T-cell (primary cell): ENCODE measurements at regions not wholly inside any gene's neighbourhood (a gene's known extent, or its start where the extent isn't known, plus 50 kb on each side); places are given as distances from the start of the nearest gene placed in this dataset.
"Not testable (repeated sequence)": the region's sequence is repeated elsewhere in the genome, so short reads cannot be mapped to it uniquely, and the experiment has no call there.

Experiments
- ATAC-seq, 4 experiments: fragments of 200-7000 bp in 3 of 4; fragments of 150-1000 bp in 1 of 4; cut with Tn5 transposase; replicated peaks in 1 of 4; 1 replicate in 3 of 4; 2 replicates in 1 of 4; pipeline ENCODE4 v1.10.0; 2021; ENCODE audit warnings: moderate library complexity in 3 of 4, mild to moderate bottlenecking in 2 of 4, moderate number of reproducible peaks in 1 of 4
- CTCF ChIA-PET, 2 donors: fragments of 300-600 bp; sonication (Branson Sonifier 250); formaldehyde crosslinking; loops; one replicate each; lab custom pipeline; 2022; ENCODE audit warnings: antibody characterized with exemption in 2 of 2; lab: Charles Lee
- POLR2A ChIA-PET, 2 donors: fragments of 300-600 bp; sonication (Branson Sonifier 250); formaldehyde crosslinking; loops; one replicate each; lab custom pipeline; 2022; ENCODE audit warnings: antibody characterized with exemption in 2 of 2; lab: Charles Lee
- DNase-seq, 35 experiments: peaks; one replicate each; pipeline versions ENCODE4 v3.0.0 to v3.0.0-alpha.2; 2013 to 2023
- H3K27ac ChIP-seq: one replicate; pipeline ENCODE4 v1.5.1; 2013; ENCODE audit warnings: low read length
- H3K27me3 ChIP-seq, 2 experiments: replicated peaks in 1 of 2; 1 replicate in 1 of 2; 2 replicates in 1 of 2; pipeline versions ENCODE4 v1.6.1 to v1.7.0; 2013; ENCODE audit warnings: low read length in 1 of 2, mixed read lengths in 1 of 2; ENCODE audit not compliant: control insufficient read depth in 2 of 2, insufficient read depth in 2 of 2; ENCODE audit errors: extremely low read depth in 1 of 2
- H3K36me3 ChIP-seq, 2 donors: 1 replicate in 1 of 2; 2 replicates in 1 of 2; pipeline versions ENCODE4 v1.6.1 to v1.7.0; 2013; ENCODE audit warnings: low read length in 1 of 2; ENCODE audit not compliant: control insufficient read depth in 2 of 2, insufficient read depth in 1 of 2; ENCODE audit errors: extremely low read depth in 1 of 2
- H3K4me1 ChIP-seq, 2 experiments: 1 replicate in 1 of 2; 2 replicates in 1 of 2; pipeline versions ENCODE4 v1.6.1 to v1.7.0; 2013; ENCODE audit warnings: low read length in 2 of 2, mixed read lengths in 1 of 2; ENCODE audit not compliant: insufficient read depth in 2 of 2, control insufficient read depth in 1 of 2; ENCODE audit errors: extremely low read depth in 1 of 2
- H3K4me3 ChIP-seq, 2 donors: 1 replicate in 1 of 2; 2 replicates in 1 of 2; pipeline versions ENCODE4 v1.5.1 to v1.7.0; 2013; ENCODE audit warnings: mild to moderate bottlenecking in 2 of 2, low read length in 1 of 2, moderate library complexity in 1 of 2; ENCODE audit not compliant: control insufficient read depth in 1 of 2; ENCODE audit errors: extremely low read depth in 1 of 2
- H3K9me3 ChIP-seq: 2 replicates; pipeline ENCODE4 v1.7.0; 2013
- H3K27ac Mint-ChIP-seq, 2 donors: one replicate each; pipeline ENCODE4 v1.8.0; 2020 to 2021; ENCODE audit warnings: mild to moderate bottlenecking in 2 of 2, mixed read lengths in 2 of 2
- H3K27me3 Mint-ChIP-seq, 2 donors: one replicate each; pipeline ENCODE4 v1.8.0; 2021 to 2022; ENCODE audit warnings: mixed read lengths in 2 of 2
- H3K36me3 Mint-ChIP-seq: one replicate; pipeline ENCODE4 v1.8.0; 2021; ENCODE audit warnings: mixed read lengths
- H3K4me1 Mint-ChIP-seq, 3 donors: one replicate each; pipeline ENCODE4 v1.8.0; 2020 to 2022; ENCODE audit warnings: mixed read lengths in 3 of 3, mild to moderate bottlenecking in 1 of 3
- H3K4me3 Mint-ChIP-seq, 3 donors: one replicate each; pipeline ENCODE4 v1.8.0; 2020 to 2022; ENCODE audit warnings: mild to moderate bottlenecking in 3 of 3, mixed read lengths in 3 of 3, moderate library complexity in 3 of 3
- H3K9me3 Mint-ChIP-seq, 3 donors: one replicate each; pipeline ENCODE4 v1.8.0; 2020 to 2022; ENCODE audit warnings: mixed read lengths in 3 of 3
- WGBS: methylation state at CpG from one replicate; pipeline ENCODE4 v1.1.5; 2013; ENCODE audit warnings: missing lambda C conversion rate; ENCODE audit not compliant: insufficient coverage; 5-methylcytosine and 5-hydroxymethylcytosine counted together

GRCh38 chr5:89523867-89524266, 640.9 kb upstream of the MEF2C start:
- DNase-seq, ATAC-seq, H3K9me3 ChIP-seq, H3K4me1 Mint-ChIP-seq, H3K4me3 Mint-ChIP-seq, H3K27me3 Mint-ChIP-seq, H3K4me1 ChIP-seq, H3K36me3 Mint-ChIP-seq, H3K27ac ChIP-seq, CTCF ChIA-PET, H3K27ac Mint-ChIP-seq, POLR2A ChIA-PET, H3K27me3 ChIP-seq, H3K36me3 ChIP-seq, H3K4me3 ChIP-seq: not testable (repeated sequence)
- peaks cover 0 to 23% (median 6%) of the 10 kb centered on the region in 3 donors for H3K9me3 Mint-ChIP-seq

- CTCF ChIA-PET: no interaction called here
- H3K27ac ChIP-seq: no peak overlapping the region
- WGBS: no CpG with 5 or more reads among the region's 2 CpGs
These were observed 637.8 kb upstream of the MEF2C start for GRCh38 chr5:89520771-89521170.

GRCh38 chr5:89513299-89514044, 630.5 kb upstream of the MEF2C start:
- Mint-ChIP-seq H3K4me1 (no peaks in the 10 kb centered on the region), H3K4me3 (no peak overlapping the region), H3K27me3 (no peaks in the 10 kb centered on the region), H3K9me3 (peaks cover 0 to 3% (median 0%) of the 10 kb centered on the region in 3 donors), H3K36me3 (no peaks in the 10 kb centered on the region), H3K27ac (no peak overlapping the region)
- DNase-seq: no peak
- no peak overlapping the region for H3K27ac ChIP-seq
- no peak overlapping the region for H3K4me3 ChIP-seq
- 79% methylated on average over 3 of the region's 3 CpGs for WGBS
- ChIA-PET CTCF (no interaction called here), POLR2A (no interaction called here)
- no peaks in the 10 kb centered on the region for H3K4me1 ChIP-seq
- ATAC-seq: no peak
- no peaks in the 10 kb centered on the region for H3K9me3 ChIP-seq
- H3K36me3 ChIP-seq: no peaks in the 10 kb centered on the region
- H3K27me3 ChIP-seq: no peaks in the 10 kb centered on the region

More at GRCh38 chr5:89520771-89521170, 637.8 kb upstream of the MEF2C start:
- Histone ChIP-seq H3K9me3 (no peaks in the 10 kb centered on the region), H3K27me3 (no peaks in the 10 kb centered on the region), H3K4me1 (no peaks in the 10 kb centered on the region), H3K36me3 (no peaks in the 10 kb centered on the region), H3K4me3 (no peak overlapping the region)
- Mint-ChIP-seq H3K27me3 (no peaks in the 10 kb centered on the region), H3K4me3 (no peak overlapping the region), H3K9me3 (peaks cover 0 to 25% (median 3%) of the 10 kb centered on the region in 3 donors), H3K27ac (no peak overlapping the region), H3K36me3 (no peaks in the 10 kb centered on the region), H3K4me1 (no peaks in the 10 kb centered on the region)
- no peak for ATAC-seq
- DNase-seq: no peak
- POLR2A ChIA-PET: no interaction called here

DNA sequence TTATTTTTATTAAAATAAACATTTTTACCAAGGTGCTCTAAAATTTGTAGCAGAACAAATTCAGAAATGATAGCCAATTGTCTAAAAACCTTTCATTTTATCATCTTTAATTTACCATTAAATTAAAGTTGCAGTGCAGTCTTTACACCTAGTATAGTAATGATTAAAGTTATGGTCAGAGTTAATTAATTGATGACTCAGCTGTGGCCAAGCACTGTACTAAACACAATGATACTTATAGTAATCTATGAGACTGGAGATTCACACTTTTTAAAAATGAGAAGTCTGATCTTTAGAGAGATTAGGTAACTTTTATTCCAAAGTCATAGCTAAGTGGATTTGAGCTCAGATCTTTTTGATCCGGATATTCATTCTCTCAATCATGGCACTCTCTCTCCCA, 621.1 kb upstream of the MEF2C start:
- no peak overlapping the region for H3K27ac ChIP-seq
- no peaks in the 10 kb centered on the region for H3K4me1 Mint-ChIP-seq
- peaks cover 0 to 4% (median 3%) of the 10 kb centered on the region in 3 donors for H3K9me3 Mint-ChIP-seq
- H3K27ac Mint-ChIP-seq: no peak overlapping the region
- no peak for DNase-seq
- H3K36me3 Mint-ChIP-seq: no peaks in the 10 kb centered on the region
- no CpG with 5 or more reads among the region's 1 CpG for WGBS
- no peak overlapping the region for H3K4me3 ChIP-seq
- H3K27me3 Mint-ChIP-seq: no peaks in the 10 kb centered on the region
- POLR2A ChIA-PET: no interaction called here
- no peaks in the 10 kb centered on the region for H3K4me1 ChIP-seq
- H3K27me3 ChIP-seq: no peaks in the 10 kb centered on the region
- CTCF ChIA-PET: no interaction called here
- no peak for ATAC-seq
- H3K36me3 ChIP-seq: no peaks in the 10 kb centered on the region
- no peak overlapping the region for H3K4me3 Mint-ChIP-seq
- no peaks in the 10 kb centered on the region for H3K9me3 ChIP-seq

GRCh38 chr5:89499787-89500186, 616.8 kb upstream of the MEF2C start:
- Histone ChIP-seq H3K9me3 (no peaks in the 10 kb centered on the region), H3K4me1 (no peaks in the 10 kb centered on the region), H3K36me3 (no peaks in the 10 kb centered on the region), H3K4me3 (no peak overlapping the region), H3K27me3 (no peaks in the 10 kb centered on the region), H3K27ac (no peak overlapping the region)
- no peak for ATAC-seq
- Mint-ChIP-seq H3K36me3 (no peaks in the 10 kb centered on the region), H3K4me3 (no peak overlapping the region), H3K27ac (no peak overlapping the region), H3K4me1 (no peaks in the 10 kb centered on the region), H3K27me3 (no peaks in the 10 kb centered on the region), H3K9me3 (peaks cover 0 to 3% (median 0%) of the 10 kb centered on the region in 3 donors)
- WGBS: 14% methylated on average over 1 of the region's 3 CpGs
- POLR2A ChIA-PET: no interaction called here
- CTCF ChIA-PET: no interaction called here
- no peak for DNase-seq

GRCh38 chr5:89498699-89499098, 615.7 kb upstream of the MEF2C start:
- Histone ChIP-seq H3K4me3 (no peak overlapping the region), H3K27ac (no peak overlapping the region), H3K9me3 (no peaks in the 10 kb centered on the region), H3K27me3 (no peaks in the 10 kb centered on the region), H3K36me3 (no peaks in the 10 kb centered on the region), H3K4me1 (no peaks in the 10 kb centered on the region)
- ATAC-seq: no peak
- no peaks in the 10 kb centered on the region for H3K36me3 Mint-ChIP-seq
- no peak overlapping the region for H3K27ac Mint-ChIP-seq
- no peak overlapping the region for H3K4me3 Mint-ChIP-seq
- no peak for DNase-seq
- ChIA-PET CTCF (interaction anchor here in 1 of 2 donors (0.6 kb wide), 1 partner anchor 1730 kb away, joined by 4 read pairs; no protein-coding TSS in a partner anchor), POLR2A (interaction anchor here in 1 of 2 donors (0.5 kb wide), 1 partner anchor 994 kb away, joined by 4 read pairs; no protein-coding TSS in a partner anchor)
- 79% methylated on average over 3 of the region's 4 CpGs for WGBS
- H3K9me3 Mint-ChIP-seq: peaks cover 0 to 3% (median 1%) of the 10 kb centered on the region in 3 donors
- H3K4me1 Mint-ChIP-seq: no peaks in the 10 kb centered on the region
- no peaks in the 10 kb centered on the region for H3K27me3 Mint-ChIP-seq
